H9 (cell line): ENCODE measurements at regions not wholly inside any gene's neighbourhood (a gene's known extent, or its start where the extent isn't known, plus 50 kb on each side); places are given as distances from the start of the nearest gene placed in this dataset.

Experiments used
- DNase-seq: peaks from one replicate; pipeline ENCODE4 v3.0.0-alpha.2; 2017
- H2AFZ ChIP-seq: one replicate; pipeline ENCODE4 v1.6.1; 2013; ENCODE audit warnings: mild to moderate bottlenecking, low read length, control low read depth, moderate library complexity
- H2AK5ac ChIP-seq: 2 replicates; pipeline ENCODE4 v1.6.1; 2013; ENCODE audit warnings: low read length, control low read depth, mixed read lengths; ENCODE audit not compliant: insufficient read length
- H2BK120ac ChIP-seq: one replicate; pipeline ENCODE4 v1.6.1; 2013; ENCODE audit warnings: low read depth, mild to moderate bottlenecking, low read length, control low read depth, inconsistent platforms; ENCODE audit not compliant: poor library complexity, severe bottlenecking
- H2BK12ac ChIP-seq: 2 replicates; pipeline ENCODE4 v1.6.1; 2013; ENCODE audit warnings: low read length, control low read depth, mixed read lengths, low read depth; ENCODE audit not compliant: insufficient read length
- H2BK15ac ChIP-seq: 2 replicates; pipeline ENCODE4 v1.6.1; 2013; ENCODE audit warnings: low read depth, low read length, control low read depth
- H2BK20ac ChIP-seq: one replicate; pipeline ENCODE4 v1.6.1; 2013; ENCODE audit warnings: low read depth, mild to moderate bottlenecking, low read length, control low read depth, inconsistent platforms; ENCODE audit not compliant: poor library complexity, severe bottlenecking
- H2BK5ac ChIP-seq: 2 replicates; pipeline ENCODE4 v1.6.1; 2013; ENCODE audit warnings: low read length, control low read depth, mixed read lengths; ENCODE audit not compliant: insufficient read length
- H3K14ac ChIP-seq: 2 replicates; pipeline ENCODE4 v1.6.1; 2013; ENCODE audit warnings: low read length, control low read depth; ENCODE audit not compliant: insufficient read depth
- H3K18ac ChIP-seq: 2 replicates; pipeline ENCODE4 v1.6.1; 2013; ENCODE audit warnings: low read depth, mild to moderate bottlenecking, mixed read lengths, low read length, control low read depth; ENCODE audit not compliant: insufficient read length
- H3K23ac ChIP-seq: 2 replicates; pipeline ENCODE4 v1.6.1; 2013; ENCODE audit warnings: low read length, control low read depth, mixed read lengths, low read depth; ENCODE audit not compliant: insufficient read length
- H3K23me2 ChIP-seq: 2 replicates; pipeline ENCODE4 v1.6.1; 2013; ENCODE audit warnings: low read depth, mild to moderate bottlenecking, mixed read lengths, low read length, control low read depth; ENCODE audit not compliant: insufficient read length, poor library complexity, severe bottlenecking
- H3K27ac ChIP-seq: 2 replicates; pipeline ENCODE4 v1.5.1; 2013; ENCODE audit warnings: low read length, control low read depth, mixed read lengths, low read depth; ENCODE audit not compliant: insufficient read length
- H3K27me3 ChIP-seq: 2 replicates; pipeline ENCODE4 v1.6.1; 2013; ENCODE audit warnings: low read length, control low read depth, inconsistent platforms; ENCODE audit not compliant: insufficient read depth
- H3K4ac ChIP-seq: 2 replicates; pipeline ENCODE4 v1.6.1; 2013; ENCODE audit warnings: low read depth, mild to moderate bottlenecking, control low read depth, inconsistent platforms, low read length, moderate library complexity
- H3K4me1 ChIP-seq: 2 replicates; pipeline ENCODE4 v1.6.1; 2013; ENCODE audit warnings: low read length, control low read depth, inconsistent platforms; ENCODE audit not compliant: insufficient read depth
- H3K4me2 ChIP-seq: 2 replicates; pipeline ENCODE4 v1.6.1; 2013; ENCODE audit warnings: low read length, control low read depth, mixed read lengths; ENCODE audit not compliant: insufficient read length, insufficient read depth
- H3K56ac ChIP-seq: 2 replicates; pipeline ENCODE4 v1.6.1; 2013; ENCODE audit warnings: low read depth, mild to moderate bottlenecking, mixed read lengths, low read length, control low read depth; ENCODE audit not compliant: insufficient read length
- H3K79me1 ChIP-seq: 2 replicates; pipeline ENCODE4 v1.6.1; 2013; ENCODE audit warnings: low read depth, mild to moderate bottlenecking, moderate library complexity, low read length, control low read depth, inconsistent platforms; ENCODE audit not compliant: insufficient read depth, poor library complexity, severe bottlenecking
- H3K79me2 ChIP-seq: 2 replicates; pipeline ENCODE4 v1.6.1; 2013; ENCODE audit warnings: low read length, control low read depth, inconsistent platforms; ENCODE audit not compliant: insufficient read depth
- H3K9ac ChIP-seq: 2 replicates; pipeline ENCODE4 v1.6.1; 2013; ENCODE audit warnings: low read length, control low read depth, mixed read lengths; ENCODE audit not compliant: insufficient read length; ENCODE audit errors: extremely low read depth
- H3K9me3 ChIP-seq: one replicate; pipeline ENCODE4 v1.6.1; 2013; ENCODE audit warnings: low read depth, low read length, inconsistent platforms; ENCODE audit not compliant: control insufficient read depth
- H3T11ph ChIP-seq: one replicate; pipeline ENCODE4 v1.6.1; 2013; ENCODE audit warnings: mild to moderate bottlenecking, low read length, control low read depth, inconsistent platforms
- H4K20me1 ChIP-seq: one replicate; pipeline ENCODE4 v1.6.1; 2013; ENCODE audit not compliant: control insufficient read depth, insufficient read length, insufficient read depth
- H4K5ac ChIP-seq: 2 replicates; pipeline ENCODE4 v1.6.1; 2013; ENCODE audit warnings: low read depth, mild to moderate bottlenecking, mixed read lengths, low read length, control low read depth; ENCODE audit not compliant: insufficient read length
- H4K8ac ChIP-seq: replicated peaks from 2 replicates; pipeline ENCODE4 v1.6.1; 2013; ENCODE audit warnings: low read length, control low read depth, mixed read lengths, low read depth; ENCODE audit not compliant: insufficient read length
- H4K91ac ChIP-seq: 2 replicates; pipeline ENCODE4 v1.6.1; 2013; ENCODE audit warnings: low read depth, mild to moderate bottlenecking, moderate library complexity, mixed read lengths, low read length, control low read depth; ENCODE audit not compliant: insufficient read length
- H3K27ac Mint-ChIP-seq, 3 experiments: 2 replicates in 2 of 3; 3 replicates in 1 of 3; pipeline ENCODE4 v1.8.0; 2020 to 2021; ENCODE audit warnings: mixed read lengths in 3 of 3, mild to moderate bottlenecking in 1 of 3, moderate library complexity in 1 of 3
- H3K27me3 Mint-ChIP-seq: 2 replicates; pipeline ENCODE4 v1.8.0; 2021; ENCODE audit warnings: low read depth, mild to moderate bottlenecking, moderate library complexity, mixed read lengths
- H3K36me3 Mint-ChIP-seq, 3 experiments: 2 replicates in 2 of 3; 3 replicates in 1 of 3; pipeline ENCODE4 v1.8.0; 2020 to 2021; ENCODE audit warnings: low read depth in 3 of 3, mixed read lengths in 3 of 3; ENCODE audit not compliant: insufficient read depth in 1 of 3
- H3K4me1 Mint-ChIP-seq, 2 experiments: 2 replicates each; pipeline ENCODE4 v1.8.0; 2020; ENCODE audit warnings: mixed read lengths in 2 of 2
- H3K4me3 Mint-ChIP-seq, 2 experiments: 2 replicates in 1 of 2; 3 replicates in 1 of 2; pipeline ENCODE4 v1.8.0; 2020 to 2021; ENCODE audit warnings: mild to moderate bottlenecking in 2 of 2, mixed read lengths in 2 of 2, moderate library complexity in 1 of 2
- H3K9me3 Mint-ChIP-seq, 2 experiments: 2 replicates in 1 of 2; 3 replicates in 1 of 2; pipeline ENCODE4 v1.8.0; 2020; ENCODE audit warnings: mild to moderate bottlenecking in 2 of 2, mixed read lengths in 2 of 2, moderate library complexity in 1 of 2
- CTCF ChIP-seq: fragments of 200-600 bp; sonication (generic); conservative IDR thresholded peaks from 3 replicates; pipeline ENCODE4 v1.8.0; 2021; ENCODE audit warnings: antibody characterized with exemption, mild to moderate bottlenecking
- WGBS: extraction: QIAGEN DNeasy Blood & Tissue Kit; methylation state at CpG from one replicate; pipeline ENCODE4 v1.1.7; 2013; ENCODE audit warnings: missing lambda C conversion rate, low lambda C conversion rate, mixed read lengths; ENCODE audit not compliant: insufficient read length; ENCODE audit errors: extremely low coverage; 5-methylcytosine and 5-hydroxymethylcytosine counted together

- H3K9ac ChIP-seq: no peak overlapping the region
- no peak overlapping the region for H2BK12ac ChIP-seq
- no CpG with 5 or more reads among the region's 2 CpGs for WGBS
- H2BK15ac ChIP-seq: no peak overlapping the region
- no peak overlapping the region for H4K8ac ChIP-seq
- no peak overlapping the region for H3K27ac ChIP-seq
- H3K27ac Mint-ChIP-seq: no peak overlapping the region
- no peaks in the 10 kb centered on the region for H3K79me1 ChIP-seq
- H2BK20ac ChIP-seq: no peak overlapping the region
- H4K5ac ChIP-seq: no peak overlapping the region
- H3K14ac ChIP-seq: no peak overlapping the region
- no peaks in the 10 kb centered on the region for H3K9me3 ChIP-seq
- no peak overlapping the region for H2BK5ac ChIP-seq
- no peak overlapping the region for H3K56ac ChIP-seq
- no peak overlapping the region for H4K91ac ChIP-seq
- no peaks in the 10 kb centered on the region for H3K4me1 ChIP-seq
- peaks cover 0 to 6% (median 0%) of the 10 kb centered on the region in 3 experiments; a peak in 1 of 7 replicates for H3K36me3 Mint-ChIP-seq
- no peak overlapping the region for H3K4me2 ChIP-seq
- no peak overlapping the region for H3K23ac ChIP-seq
- H2AK5ac ChIP-seq: no peak overlapping the region
- DNase-seq: no peak
- no peaks in the 10 kb centered on the region for H4K20me1 ChIP-seq
- H2AFZ ChIP-seq: no peak overlapping the region
- H3K27me3 ChIP-seq: no peaks in the 10 kb centered on the region
- peaks cover 1% of the 10 kb centered on the region; the same call in 1 of the 2 replicates for H3K27me3 Mint-ChIP-seq
- H3K79me2 ChIP-seq: no peaks in the 10 kb centered on the region
- H3K23me2 ChIP-seq: no peaks in the 10 kb centered on the region
- H3K9me3 Mint-ChIP-seq: peaks cover 0 to 3% of the 10 kb centered on the region in 2 experiments; a peak in 2 of 5 replicates
- no peak overlapping the region for H3T11ph ChIP-seq
- no peaks in the 10 kb centered on the region for H3K4me1 Mint-ChIP-seq
- H3K4me3 Mint-ChIP-seq: no peak overlapping the region
- H2BK120ac ChIP-seq: no peak overlapping the region
- no peak for TF ChIP-seq CTCF
- H3K4ac ChIP-seq: no peak overlapping the region
- H3K18ac ChIP-seq: no peak overlapping the region
Measured at GRCh38 chr16:79500286-79500685, 100.3 kb downstream of the MAF start.
